ENCODE measurements at regions not wholly inside any gene's neighbourhood (a gene's known extent, or its start where the extent isn't known, plus 50 kb on each side); places are given as distances from the start of the nearest gene placed in this dataset.

- DNase-seq (ENCODE audit: low spot score) (no peak), ATAC-seq (ENCODE audit: low FRiP score) (no peak)
- TF ChIP-seq, protein P1, sequence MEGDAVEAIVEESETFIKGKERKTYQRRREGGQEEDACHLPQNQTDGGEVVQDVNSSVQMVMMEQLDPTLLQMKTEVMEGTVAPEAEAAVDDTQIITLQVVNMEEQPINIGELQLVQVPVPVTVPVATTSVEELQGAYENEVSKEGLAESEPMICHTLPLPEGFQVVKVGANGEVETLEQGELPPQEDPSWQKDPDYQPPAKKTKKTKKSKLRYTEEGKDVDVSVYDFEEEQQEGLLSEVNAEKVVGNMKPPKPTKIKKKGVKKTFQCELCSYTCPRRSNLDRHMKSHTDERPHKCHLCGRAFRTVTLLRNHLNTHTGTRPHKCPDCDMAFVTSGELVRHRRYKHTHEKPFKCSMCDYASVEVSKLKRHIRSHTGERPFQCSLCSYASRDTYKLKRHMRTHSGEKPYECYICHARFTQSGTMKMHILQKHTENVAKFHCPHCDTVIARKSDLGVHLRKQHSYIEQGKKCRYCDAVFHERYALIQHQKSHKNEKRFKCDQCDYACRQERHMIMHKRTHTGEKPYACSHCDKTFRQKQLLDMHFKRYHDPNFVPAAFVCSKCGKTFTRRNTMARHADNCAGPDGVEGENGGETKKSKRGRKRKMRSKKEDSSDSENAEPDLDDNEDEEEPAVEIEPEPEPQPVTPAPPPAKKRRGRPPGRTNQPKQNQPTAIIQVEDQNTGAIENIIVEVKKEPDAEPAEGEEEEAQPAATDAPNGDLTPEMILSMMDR (IDR thresholded peaks at IDR 0.05), result no peak
Measured at GRCh38 chr21:35896060-35896459, 164.3 kb downstream of the SETD4 start.

- DNase-seq (ENCODE audit: low spot score), result no peak
- TF ChIP-seq, protein P1 (IDR thresholded peaks at IDR 0.05), result no peak
- ATAC-seq (ENCODE audit: low FRiP score), result no peak
Measured at GRCh38 chr21:35895598-35895997, 164.7 kb downstream of the SETD4 start.

DNA sequence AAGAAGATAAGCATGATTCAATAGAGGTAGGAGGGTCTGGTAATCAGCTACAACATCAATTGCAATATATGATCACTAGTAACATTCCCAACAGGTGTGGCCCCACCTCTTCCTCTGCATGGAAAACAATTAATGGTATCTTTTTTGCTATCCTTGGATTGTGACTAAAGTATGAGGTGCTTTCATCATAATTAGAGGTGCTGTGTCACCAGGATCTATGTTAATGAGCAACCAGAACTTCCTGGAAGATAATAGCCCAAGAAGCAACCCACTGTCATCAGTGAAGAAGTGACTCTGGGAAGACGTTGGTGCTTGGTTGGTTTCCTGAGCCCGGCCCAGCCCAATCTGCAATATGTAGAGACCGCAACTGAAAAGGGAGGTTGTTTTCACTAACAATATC, 167.2 kb downstream of the SETD4 start:
- TF ChIP-seq, protein P1 (IDR thresholded peaks at IDR 0.05), result no peak
- no peak for ATAC-seq (ENCODE audit: low FRiP score)
- no peak for DNase-seq (ENCODE audit: low spot score)

DNA sequence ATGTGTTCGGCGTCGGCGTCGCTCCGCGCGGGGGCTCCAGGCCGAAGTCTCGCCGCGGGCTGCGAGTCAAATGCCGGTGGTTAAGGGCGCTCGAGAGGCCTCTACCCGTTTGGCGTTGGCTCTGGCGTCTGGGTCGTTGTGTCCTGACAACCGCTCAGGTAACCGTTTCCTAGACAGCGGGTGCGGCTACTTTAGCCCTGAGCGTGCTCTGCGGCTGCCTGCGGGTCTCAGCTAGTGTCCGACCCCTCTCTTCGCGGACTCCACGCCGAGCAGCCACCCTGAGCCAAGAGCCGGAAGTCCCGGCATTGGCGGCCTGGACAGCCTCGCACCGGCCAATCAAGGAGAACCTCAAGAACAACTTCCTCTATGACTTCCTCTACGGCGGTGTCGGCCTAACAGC, 173.4 kb downstream of the SETD4 start:
- TF ChIP-seq, protein P1 (IDR thresholded peaks at IDR 0.05), result no peak
- DNase-seq (ENCODE audit: low spot score) (no peak), ATAC-seq (ENCODE audit: low FRiP score) (no peak)

DNA sequence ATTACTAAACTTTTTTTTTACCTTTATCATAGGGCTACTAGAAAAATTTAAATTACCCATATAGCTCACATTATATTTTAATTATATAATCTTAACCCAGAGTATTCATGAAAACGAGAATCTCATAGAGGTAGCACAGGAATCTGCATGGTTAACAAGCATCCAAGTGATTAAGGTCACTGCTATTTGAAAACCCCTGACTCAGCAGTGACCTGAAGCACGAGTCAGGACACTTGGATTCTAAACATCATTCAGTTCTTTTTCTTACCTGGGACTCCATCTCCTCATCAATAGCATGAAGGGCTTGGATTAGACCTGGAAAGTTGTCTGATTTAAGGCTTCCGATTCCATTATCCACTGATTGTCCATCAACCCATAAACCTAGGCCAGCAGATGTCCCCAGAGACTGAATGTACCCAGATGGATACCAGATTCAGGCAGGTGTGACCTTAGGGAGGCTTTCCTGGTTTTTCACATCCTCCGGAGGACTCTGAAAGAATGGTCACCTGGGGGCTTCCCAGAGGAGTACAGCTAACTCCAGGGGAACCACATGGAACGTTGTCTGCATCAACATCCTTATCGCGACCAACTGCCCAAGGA, 174.3 kb downstream of the SETD4 start:
- TF ChIP-seq, protein P1 (IDR thresholded peaks at IDR 0.05), result no peak
- DNase-seq (ENCODE audit: low spot score), result no peak
- ATAC-seq (ENCODE audit: low FRiP score), result no peak

DNA sequence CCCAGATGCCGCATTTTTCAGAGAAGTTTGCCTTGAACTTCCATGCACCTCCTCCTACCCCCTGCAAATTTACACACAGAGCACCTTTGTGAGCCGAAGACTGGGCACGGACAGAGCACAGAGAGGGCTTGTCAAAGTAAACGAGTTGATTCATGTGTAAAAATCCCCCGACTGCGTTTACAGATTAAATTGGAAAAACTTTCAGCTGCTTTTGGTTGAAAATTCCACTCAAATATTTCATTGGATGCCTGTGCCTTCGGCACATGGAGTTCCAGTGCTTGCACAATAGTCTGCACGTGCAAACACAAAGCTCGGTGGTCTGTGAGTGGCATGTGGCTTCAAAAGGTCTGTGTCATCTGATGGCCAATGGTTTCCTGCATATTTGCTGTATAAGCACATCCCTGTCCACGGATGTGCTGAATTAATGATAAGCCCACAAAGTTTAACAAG, 177.5 kb downstream of the SETD4 start:
- no peak for DNase-seq (ENCODE audit: low spot score)
- TF ChIP-seq, protein P1 (IDR thresholded peaks at IDR 0.05), result no peak
- no peak for ATAC-seq (ENCODE audit: low FRiP score)

DNA sequence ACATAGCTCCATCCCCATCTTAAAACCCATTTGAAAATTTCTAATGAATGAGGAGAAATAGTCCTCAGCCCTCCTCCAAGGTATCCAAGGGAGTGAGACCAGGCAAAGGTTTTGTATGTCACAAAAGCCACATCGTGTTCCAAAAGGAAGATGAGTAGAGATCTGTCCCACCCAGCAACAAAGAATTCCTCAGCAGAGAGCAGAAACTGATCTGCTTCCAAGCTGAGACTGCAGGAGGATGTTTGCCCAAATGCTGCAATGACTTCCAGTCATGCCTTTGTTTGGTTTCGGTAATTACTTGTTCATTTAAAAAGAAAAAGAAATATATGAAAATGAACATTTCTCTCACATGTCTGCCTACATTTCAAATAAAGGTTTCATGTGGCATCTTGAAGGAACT, 186.9 kb downstream of the SETD4 start:
- ATAC-seq (ENCODE audit: low FRiP score) (no peak), DNase-seq (ENCODE audit: low spot score) (no peak)
- TF ChIP-seq, protein P1 (IDR thresholded peaks at IDR 0.05), result no peak
